Parathyroid adenoma (tissue), 2 donors: ENCODE measurements at regions not wholly inside any gene's neighbourhood (a gene's known extent, or its start where the extent isn't known, plus 50 kb on each side); places are given as distances from the start of the nearest gene placed in this dataset.
A peak's percentile ranks its signal among the peaks of the same experiment; 100 is the strongest.

Experiments used
- H2AFZ ChIP-seq: fragments of 300-600 bp; sonication (generic); one replicate; pipeline ENCODE4 v1.7.0; 2017; ENCODE audit warnings: antibody characterized with exemption, mild to moderate bottlenecking
- H3K27ac ChIP-seq: fragments of 300-600 bp; sonication (generic); one replicate; pipeline ENCODE4 v1.7.0; 2017
- H3K27me3 ChIP-seq: fragments of 300-600 bp; sonication (generic); one replicate; pipeline ENCODE4 v1.7.0; 2017; ENCODE audit warnings: low read length; ENCODE audit not compliant: control insufficient read depth, insufficient read depth
- H3K36me3 ChIP-seq: fragments of 300-600 bp; sonication (generic); one replicate; pipeline ENCODE4 v1.7.0; 2017; ENCODE audit warnings: low read length; ENCODE audit not compliant: control insufficient read depth, insufficient read depth
- H3K4me1 ChIP-seq: fragments of 300-600 bp; sonication (generic); one replicate; pipeline ENCODE4 v1.7.0; 2017; ENCODE audit warnings: control low read depth
- H3K4me2 ChIP-seq: fragments of 300-600 bp; sonication (generic); one replicate; pipeline ENCODE4 v1.7.0; 2017; ENCODE audit warnings: low read length
- H3K4me3 ChIP-seq: fragments of 300-600 bp; sonication (generic); one replicate; pipeline ENCODE4 v1.7.0; 2017; ENCODE audit warnings: low read depth, low read length
- H3K79me2 ChIP-seq: fragments of 300-600 bp; sonication (generic); one replicate; pipeline ENCODE4 v1.7.0; 2017; ENCODE audit warnings: control low read depth
- H3K9ac ChIP-seq: fragments of 300-600 bp; sonication (generic); one replicate; pipeline ENCODE4 v1.7.0; 2017; ENCODE audit warnings: mild to moderate bottlenecking
- H3K9me3 ChIP-seq: fragments of 300-600 bp; sonication (generic); one replicate; pipeline ENCODE4 v1.7.0; 2017; ENCODE audit warnings: low read length; ENCODE audit not compliant: control insufficient read depth
- CTCF ChIP-seq: fragments of 300-600 bp; sonication (generic); IDR thresholded peaks from one replicate; pipeline ENCODE4 v1.7.0; 2017; ENCODE audit warnings: antibody characterized with exemption, mild to moderate bottlenecking
- donor health status: primary hyperparathyroidism.

GRCh38 chr13:44191504-44192171 lies 182.0 kb upstream of the SERP2 start:
- no peak overlapping the region for H3K4me3 ChIP-seq
- TF ChIP-seq CTCF = peak; percentile 58
- H3K27ac ChIP-seq = no peak overlapping the region

GRCh38 chr13:44193731-44194130 lies 179.9 kb upstream of the SERP2 start:
- H3K27me3 ChIP-seq = no peaks in the 10 kb centered on the region
- no peak overlapping the region for H3K4me2 ChIP-seq
- peaks cover 3% of the 10 kb centered on the region for H3K4me1 ChIP-seq
- H3K4me3 ChIP-seq = no peak overlapping the region
- H3K27ac ChIP-seq = no peak overlapping the region
- H3K79me2 ChIP-seq = no peaks in the 10 kb centered on the region
- no peak overlapping the region for H3K9ac ChIP-seq
- TF ChIP-seq CTCF = no peak
- no peak overlapping the region for H2AFZ ChIP-seq
- H3K36me3 ChIP-seq = no peaks in the 10 kb centered on the region
- H3K9me3 ChIP-seq = no peaks in the 10 kb centered on the region

More at GRCh38 chr13:44191504-44192171, 182.0 kb upstream of the SERP2 start:
- no peaks in the 10 kb centered on the region for H3K36me3 ChIP-seq
- H3K9ac ChIP-seq = no peak overlapping the region
- peak overlapping the region; percentile 54 for H3K4me2 ChIP-seq
- no peaks in the 10 kb centered on the region for H3K27me3 ChIP-seq
- H3K9me3 ChIP-seq = no peaks in the 10 kb centered on the region
- no peaks in the 10 kb centered on the region for H3K4me1 ChIP-seq
- no peaks in the 10 kb centered on the region for H3K79me2 ChIP-seq
- H2AFZ ChIP-seq = peak overlapping the region; percentile 68

DNA sequence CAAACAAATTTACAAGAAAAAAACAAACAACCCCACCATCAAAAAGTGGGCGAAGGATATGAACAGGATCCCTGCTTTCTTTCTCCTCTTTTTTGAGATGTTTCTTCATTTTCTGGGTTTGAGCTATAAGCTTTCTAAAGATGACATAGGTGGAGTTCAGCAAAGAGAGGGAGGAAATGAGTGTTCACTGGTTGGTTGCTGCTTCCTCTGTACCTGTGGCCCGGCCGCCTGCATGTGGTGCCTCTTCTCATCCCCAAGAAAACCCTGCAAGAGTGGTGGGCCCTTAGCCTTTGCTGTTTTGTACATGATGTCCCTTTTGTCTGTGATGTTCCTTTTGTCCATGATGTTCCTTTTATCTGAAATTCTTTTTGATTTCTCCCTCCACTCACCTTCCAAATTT lies 178.4 kb upstream of the SERP2 start:
- Histone ChIP-seq H3K9me3 (no peaks in the 10 kb centered on the region), H3K27me3 (no peaks in the 10 kb centered on the region), H3K9ac (no peak overlapping the region), H3K4me3 (no peak overlapping the region), H3K36me3 (no peaks in the 10 kb centered on the region), H3K27ac (no peak overlapping the region), H3K79me2 (no peaks in the 10 kb centered on the region), H3K4me2 (no peak overlapping the region), H2AFZ (no peak overlapping the region), H3K4me1 (peaks cover 3% of the 10 kb centered on the region)
- no peak for TF ChIP-seq CTCF

DNA sequence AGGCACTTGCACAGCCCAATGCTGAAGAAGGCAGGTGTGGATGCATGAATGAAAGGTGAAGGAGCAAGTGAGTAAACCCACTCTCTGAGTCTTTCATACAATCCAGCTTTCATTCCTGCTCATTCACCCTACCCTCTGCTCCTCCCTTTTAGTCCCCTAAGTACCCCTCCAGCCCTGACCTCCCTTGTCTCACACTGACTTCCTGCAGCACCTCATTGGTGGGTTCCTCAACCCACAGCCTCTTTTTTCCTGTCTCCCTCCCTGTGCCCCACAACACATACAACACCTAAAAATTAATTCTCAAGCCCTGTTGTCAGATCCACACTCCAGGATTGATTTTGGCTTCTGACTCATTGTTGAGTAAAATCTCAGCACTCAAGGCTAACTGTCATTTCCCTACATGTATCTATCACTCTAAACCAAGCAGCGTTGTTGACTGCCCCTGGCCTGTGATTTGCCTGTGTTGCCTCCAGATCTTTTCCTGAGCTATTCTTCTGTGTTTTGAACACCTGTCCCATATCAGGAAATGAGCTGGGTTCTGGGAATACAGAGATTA lies 177.3 kb upstream of the SERP2 start:
- no peak overlapping the region for H3K4me2 ChIP-seq
- no peak overlapping the region for H3K9ac ChIP-seq
- H2AFZ ChIP-seq = no peak overlapping the region
- H3K36me3 ChIP-seq = no peaks in the 10 kb centered on the region
- TF ChIP-seq CTCF = no peak
- H3K4me1 ChIP-seq = peaks cover 3% of the 10 kb centered on the region
- no peaks in the 10 kb centered on the region for H3K9me3 ChIP-seq
- no peaks in the 10 kb centered on the region for H3K27me3 ChIP-seq
- no peak overlapping the region for H3K4me3 ChIP-seq
- no peak overlapping the region for H3K27ac ChIP-seq
- no peaks in the 10 kb centered on the region for H3K79me2 ChIP-seq
